DMS153 treated with DMSO at 0.1 percent for 48 hours (cell line): ENCODE measurements at regions not wholly inside any gene's neighbourhood (a gene's known extent, or its start where the extent isn't known, plus 50 kb on each side); places are given as distances from the start of the nearest gene placed in this dataset.

ENCODE experiments used
- DNase-seq: peaks from one replicate; lab custom pipeline; 2025; ENCODE audit not compliant: unreplicated experiment; lab: John Stamatoyannopoulos, UW

DNA sequence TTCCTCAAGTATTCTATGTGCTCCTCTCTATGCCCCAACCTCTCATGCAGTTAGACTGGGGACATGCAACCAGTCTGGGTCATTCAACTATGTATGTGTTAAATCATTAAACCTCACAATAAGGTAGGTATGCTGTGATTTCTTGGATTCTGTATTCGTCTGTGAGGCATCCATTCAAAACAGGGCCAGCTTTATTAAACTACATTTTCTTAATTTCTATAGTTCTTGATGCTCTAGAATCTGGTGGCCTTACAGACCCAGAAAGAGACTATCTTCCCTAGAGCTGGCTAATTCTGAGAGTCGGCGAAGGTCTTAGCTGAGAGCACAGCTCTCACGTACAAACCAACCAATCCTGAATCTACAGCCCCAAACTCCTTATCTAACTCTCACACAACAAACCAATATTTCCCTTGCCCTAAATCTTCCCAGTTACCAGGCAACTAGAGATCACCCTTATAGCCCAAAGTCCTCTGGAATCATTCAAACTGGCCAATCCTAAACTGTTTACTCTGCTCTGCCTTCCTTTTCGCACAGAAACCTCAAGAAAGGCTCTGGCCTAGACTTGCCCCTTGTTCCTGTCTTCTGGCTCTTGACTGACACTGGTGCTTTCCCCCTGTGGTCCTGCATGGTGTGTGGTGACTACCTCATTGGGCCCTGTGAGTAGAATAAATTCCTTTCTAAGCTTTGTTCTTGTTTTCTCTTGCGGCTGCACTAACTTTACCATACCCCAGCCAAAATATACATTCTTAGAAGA is 203.5 kb upstream of the TET2 start:
- no peak for DNase-seq

GRCh38 chr4:104944596-104944995 is 202.1 kb upstream of the TET2 start:
- no peak for DNase-seq

- no peak for DNase-seq
Measured at GRCh38 chr4:104964410-104965175, 182.1 kb upstream of the TET2 start.

- DNase-seq, result no peak
Measured at GRCh38 chr4:104966349-104967033, 180.2 kb upstream of the TET2 start.

- peak; percentile 63 for DNase-seq
Measured at GRCh38 chr4:104967034-104967401, 179.7 kb upstream of the TET2 start.

DNA sequence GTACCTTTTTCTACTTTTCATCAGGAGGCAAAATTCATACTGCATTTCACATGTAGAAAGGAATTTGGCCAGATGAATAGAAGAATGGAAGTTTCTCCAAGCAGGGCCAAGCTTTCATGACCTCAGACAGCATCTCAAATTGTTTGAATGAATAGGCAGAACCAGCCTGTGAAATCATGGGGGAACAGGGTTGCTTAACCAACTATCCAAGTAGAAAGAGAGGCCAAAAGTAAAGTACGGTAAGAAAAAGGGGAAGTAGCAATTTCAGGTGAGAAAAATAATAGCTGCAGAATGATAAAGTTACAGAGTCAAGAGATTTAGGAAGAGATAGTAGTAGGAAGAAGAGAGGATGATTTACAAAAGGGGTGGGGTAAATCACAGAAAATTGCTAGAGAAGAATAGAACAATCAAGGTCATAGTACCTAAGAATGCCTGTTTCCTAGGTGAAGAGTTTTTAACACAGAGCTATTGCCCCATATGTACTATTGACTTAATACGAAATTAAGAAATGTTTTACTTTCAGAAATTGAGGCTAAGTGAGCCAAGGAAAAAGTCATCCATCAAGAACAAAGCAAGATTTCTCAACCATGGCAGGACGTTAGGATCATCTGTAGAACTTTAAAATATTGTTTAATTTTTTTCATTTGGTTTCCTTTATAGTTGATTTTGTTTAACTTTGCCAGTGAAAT is 177.1 kb upstream of the TET2 start:
- DNase-seq, result no peak

DNA sequence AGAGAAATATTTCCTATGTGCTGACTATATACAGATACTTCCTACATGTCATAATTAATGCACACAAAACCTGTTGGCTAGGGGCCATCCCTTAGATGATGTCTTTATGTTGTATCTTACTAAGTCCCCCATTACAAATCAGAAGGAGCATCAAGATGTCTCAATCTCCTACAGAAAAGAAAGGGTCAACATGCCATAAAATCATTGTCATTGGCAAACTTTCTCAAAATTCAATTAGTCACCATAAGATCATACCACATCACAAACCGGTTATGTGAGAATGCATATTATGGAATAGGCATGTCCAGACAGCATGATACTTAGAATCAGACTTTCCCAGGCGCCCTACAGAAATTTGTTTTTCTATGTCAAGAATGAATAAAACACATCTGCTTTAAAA is 175.2 kb upstream of the TET2 start:
- no peak for DNase-seq

GRCh38 chr4:104973708-104974107 is 173.0 kb upstream of the TET2 start:
- no peak for DNase-seq

GRCh38 chr4:104975617-104976016 is 171.1 kb upstream of the TET2 start:
- no peak for DNase-seq

DNA sequence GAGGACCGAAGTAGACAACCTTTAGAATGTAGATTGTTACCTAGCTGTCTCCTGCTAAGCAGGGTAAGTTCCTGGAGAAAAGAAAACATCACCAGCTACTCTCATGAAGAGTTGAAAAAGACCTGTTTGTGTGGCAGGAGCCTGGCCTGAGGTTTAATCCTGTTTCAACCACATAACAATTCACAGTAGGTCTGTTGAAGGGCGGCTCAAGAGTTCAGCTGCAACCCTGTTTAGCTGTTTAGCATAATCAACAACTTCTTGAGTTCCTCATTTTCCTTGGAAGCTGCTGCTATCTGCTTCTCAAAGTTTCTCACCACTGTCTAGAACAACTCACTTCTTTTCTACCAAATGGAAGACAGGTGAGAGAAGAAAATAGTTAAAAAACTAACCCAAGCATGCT is 170.4 kb upstream of the TET2 start:
- DNase-seq, result no peak

DNA sequence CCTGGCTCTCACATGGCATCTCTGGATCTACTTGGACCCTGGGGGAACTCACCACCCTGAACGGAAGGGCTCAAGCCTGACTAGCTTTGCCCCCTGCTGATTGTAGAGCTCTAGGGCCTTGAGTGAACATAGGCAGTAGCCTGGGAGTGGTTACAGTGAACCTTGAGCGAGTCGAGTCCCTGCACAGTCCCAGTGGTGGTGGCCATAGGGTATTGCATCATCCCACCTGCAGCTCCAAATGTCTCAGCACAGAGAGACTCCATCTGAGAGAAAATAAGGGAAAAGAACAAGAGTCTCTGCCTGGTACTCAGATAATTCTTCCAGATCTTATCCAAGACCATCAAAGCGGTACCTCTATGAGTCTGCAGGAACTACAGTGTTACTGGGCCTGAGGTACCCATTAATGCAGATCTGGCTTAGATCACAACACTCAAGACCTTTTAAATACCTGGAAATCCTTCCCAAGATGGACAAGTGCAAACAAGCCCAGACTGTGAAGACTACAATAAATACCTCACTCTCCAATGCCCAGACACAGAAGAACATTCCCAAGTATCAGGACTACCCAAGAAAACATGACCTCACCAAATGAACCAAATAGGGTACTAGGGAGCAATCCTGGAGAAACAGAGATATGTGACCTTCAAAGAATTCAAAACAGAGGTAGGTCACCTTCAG is 167.5 kb upstream of the TET2 start:
- DNase-seq, result no peak

- no peak for DNase-seq
Measured at GRCh38 chr4:104983615-104984179, 163.0 kb upstream of the TET2 start.

DNA sequence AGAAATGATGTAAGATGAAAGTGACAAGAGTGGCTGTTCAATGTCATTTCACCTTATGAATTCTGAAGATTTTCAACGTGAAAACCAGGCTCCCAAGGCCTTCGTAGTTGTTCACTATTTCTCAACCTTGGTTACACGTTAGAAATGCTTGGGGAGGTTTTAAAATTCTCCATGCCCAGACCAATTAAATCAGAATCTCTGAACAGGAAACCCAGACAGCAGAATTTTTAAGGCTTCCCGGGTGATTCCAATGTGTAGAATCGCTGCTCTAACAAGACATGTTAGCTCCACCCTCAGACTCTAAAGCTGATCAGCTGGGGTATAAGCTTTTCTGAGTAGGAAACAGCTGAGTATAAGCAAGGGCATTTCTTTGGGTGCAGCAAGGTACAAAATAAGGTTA is 160.4 kb upstream of the TET2 start:
- no peak for DNase-seq

DNA sequence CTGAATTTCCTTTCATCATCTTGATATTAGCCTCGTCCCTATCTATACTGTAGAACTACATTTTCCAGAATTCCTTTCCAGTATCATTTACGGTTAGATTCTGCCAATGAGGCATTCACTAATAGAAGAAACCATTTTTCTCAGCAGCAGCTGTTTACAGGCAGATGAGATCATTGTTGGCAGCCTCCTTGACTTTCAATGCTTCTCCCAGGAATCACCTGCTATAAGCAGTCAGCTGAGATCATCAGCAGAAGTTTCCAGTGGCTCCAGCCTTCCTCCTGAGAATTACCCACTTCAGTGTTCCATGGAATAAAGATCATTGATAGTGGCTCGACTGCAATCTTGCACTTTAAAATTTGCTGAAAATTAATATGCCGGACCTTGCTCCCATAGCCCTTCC is 157.3 kb upstream of the TET2 start:
- DNase-seq, result no peak

DNA sequence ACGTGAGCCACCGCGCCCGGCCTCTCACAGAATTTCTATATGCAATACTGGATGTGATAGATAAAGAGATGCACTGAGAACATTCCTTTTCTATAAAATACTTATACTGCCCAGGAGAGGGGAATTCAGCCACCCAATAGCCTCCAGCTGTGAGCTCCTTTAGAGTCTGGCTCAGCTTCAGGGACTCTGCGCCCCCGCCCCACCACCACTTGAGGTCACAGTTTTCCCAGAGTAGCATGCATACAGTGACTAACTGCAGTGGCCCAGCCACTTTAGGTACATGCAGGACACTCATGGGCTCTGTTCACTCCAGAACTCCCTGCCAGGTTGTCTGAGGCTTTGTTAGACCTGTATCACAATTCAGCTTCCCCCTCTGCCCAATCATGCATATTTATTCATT is 144.4 kb upstream of the TET2 start:
- DNase-seq, result no peak

GRCh38 chr4:105014234-105014633 is 132.4 kb upstream of the TET2 start:
- no peak for DNase-seq

GRCh38 chr4:105014635-105015034 is 132.0 kb upstream of the TET2 start:
- no peak for DNase-seq

DNA sequence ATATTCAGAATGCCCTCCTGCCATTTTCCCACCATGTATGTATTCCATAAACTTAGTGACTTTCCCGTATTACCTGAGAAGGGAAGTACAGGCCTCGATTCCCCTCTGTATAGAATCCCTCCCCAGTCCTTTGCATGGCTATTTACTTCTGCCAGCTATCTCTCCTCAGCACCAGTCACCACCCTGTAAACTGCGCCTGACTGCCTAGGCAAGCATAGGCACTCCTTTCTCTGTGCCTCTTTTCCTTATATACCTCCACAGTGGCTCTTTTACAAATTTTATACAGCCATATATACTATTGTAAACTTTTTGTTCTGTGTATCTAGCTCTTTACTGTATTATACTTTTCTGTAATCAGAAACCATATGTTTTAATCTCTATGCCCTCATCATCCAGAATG is 130.9 kb upstream of the TET2 start:
- no peak for DNase-seq

DNA sequence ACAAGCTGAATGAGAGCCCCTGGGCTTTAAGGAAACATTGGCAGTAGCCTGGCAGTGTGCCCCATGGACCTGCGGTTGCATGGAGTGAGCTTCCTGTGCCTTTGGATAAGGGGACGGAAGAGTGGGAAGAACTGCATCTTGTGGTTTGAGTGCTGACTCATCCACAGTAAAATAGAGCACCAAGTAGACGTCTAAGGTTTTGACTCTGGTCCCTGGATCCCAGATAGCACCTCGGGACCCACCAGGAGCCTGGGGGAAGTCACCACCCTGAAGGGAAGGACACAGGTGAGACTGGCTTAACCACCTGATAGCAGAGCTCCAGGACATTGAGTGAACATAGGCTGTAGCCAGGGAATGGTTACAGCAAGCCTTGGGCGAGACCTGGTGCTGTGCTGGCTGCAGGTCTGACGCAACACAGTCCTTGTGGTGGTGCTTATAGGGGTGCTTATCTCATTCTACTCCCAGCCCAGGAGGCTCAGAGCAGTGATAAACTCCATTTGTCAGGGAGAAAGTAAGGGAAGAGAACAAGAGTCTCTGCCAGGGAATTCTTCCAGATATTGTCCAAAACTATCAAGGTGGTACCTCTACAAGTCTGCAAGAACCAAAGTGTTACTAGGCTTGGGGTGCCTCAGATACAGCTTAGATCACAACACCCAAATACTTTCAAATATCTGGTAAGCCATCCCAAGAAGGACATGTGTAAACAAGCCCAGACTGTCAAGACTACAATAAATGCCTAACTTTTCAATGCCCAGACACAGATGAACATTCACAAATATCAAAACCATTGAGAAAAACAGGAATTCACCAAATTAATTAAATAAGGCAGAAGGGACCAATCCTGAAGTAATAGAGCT is 123.6 kb upstream of the TET2 start:
- no peak for DNase-seq

DNA sequence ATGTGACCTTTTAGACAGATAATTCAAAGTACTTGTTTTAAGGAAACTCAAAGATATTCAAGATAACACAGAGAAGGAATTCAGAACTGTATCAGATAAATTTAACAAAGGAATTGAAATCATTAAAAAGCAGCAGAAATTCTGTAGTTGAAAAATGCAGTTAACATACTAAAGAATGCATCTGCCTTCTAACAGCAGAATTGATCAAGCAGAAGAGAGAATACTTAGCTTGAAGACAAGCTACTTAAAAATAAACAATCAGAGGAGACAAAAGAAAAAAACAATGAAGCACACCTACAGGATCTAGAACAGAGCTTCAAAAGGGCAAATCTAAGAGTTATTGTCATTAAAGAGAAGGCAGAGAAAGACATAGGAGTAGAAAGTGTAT is 123.0 kb upstream of the TET2 start:
- no peak for DNase-seq
